ENCODE measurements at regions not wholly inside any gene's neighbourhood (a gene's known extent, or its start where the extent isn't known, plus 50 kb on each side); places are given as distances from the start of the nearest gene placed in this dataset.
"Not testable (repeated sequence)": the region's sequence is repeated elsewhere in the genome, so short reads cannot be mapped to it uniquely, and the experiment has no call there.

- Histone ChIP-seq H3K4me1 (ENCODE audit: low read depth) (no peaks in the 10 kb centered on the region), H3K4me3 (no peak overlapping the region), H3K27ac (no peak overlapping the region), H3K27me3 (no peaks in the 10 kb centered on the region), H3K36me3 (no peaks in the 10 kb centered on the region), H3K9me3 (ENCODE audit: low read depth) (no peaks in the 10 kb centered on the region)
- no peak for TF ChIP-seq CTCF (IDR thresholded peaks at IDR 0.05; ENCODE audit: low read depth, low read length)
- no peak for DNase-seq (ENCODE audit: low read depth in 1 of 2, low spot score in 1 of 2)
Observed at GRCh38 chr4:115484479-115484878, 371.1 kb upstream of the NDST4 start.

- no peak for TF ChIP-seq CTCF (IDR thresholded peaks at IDR 0.05; ENCODE audit: low read depth, low read length)
- Histone ChIP-seq H3K4me3 (no peak overlapping the region), H3K9me3 (ENCODE audit: low read depth) (no peaks in the 10 kb centered on the region), H3K27ac (no peak overlapping the region), H3K4me1 (ENCODE audit: low read depth) (no peaks in the 10 kb centered on the region), H3K27me3 (no peaks in the 10 kb centered on the region), H3K36me3 (no peaks in the 10 kb centered on the region)
- no peak for DNase-seq (ENCODE audit: low read depth in 1 of 2, low spot score in 1 of 2)
Observed at GRCh38 chr4:115470763-115471162, 357.3 kb upstream of the NDST4 start.

DNA sequence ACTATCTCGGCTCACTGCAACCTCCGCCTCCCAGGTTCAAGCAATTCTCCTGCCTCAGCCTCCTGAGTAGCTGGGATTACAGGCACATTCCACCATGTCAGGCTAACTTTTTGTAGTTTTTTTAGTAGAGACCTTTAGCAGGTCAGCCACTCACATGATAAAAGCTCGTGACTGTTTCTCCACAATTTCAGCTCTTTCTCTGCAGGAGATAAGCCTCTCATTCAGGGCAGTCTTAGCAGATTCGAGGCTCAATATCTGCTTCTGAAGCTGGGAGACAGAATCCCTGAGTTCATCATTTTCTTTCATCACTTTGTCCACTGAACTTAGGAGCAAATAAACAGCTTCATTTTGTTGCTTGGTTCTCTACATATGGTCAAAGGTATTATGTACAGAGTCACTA lies 345.9 kb upstream of the NDST4 start:
- H3K27me3 ChIP-seq; H3K9me3 ChIP-seq (ENCODE audit: low read depth); H3K4me3 ChIP-seq; H3K27ac ChIP-seq; H3K4me1 ChIP-seq (ENCODE audit: low read depth); H3K36me3 ChIP-seq; DNase-seq (ENCODE audit: low read depth in 1 of 2, low spot score in 1 of 2): not testable (repeated sequence)

DNA sequence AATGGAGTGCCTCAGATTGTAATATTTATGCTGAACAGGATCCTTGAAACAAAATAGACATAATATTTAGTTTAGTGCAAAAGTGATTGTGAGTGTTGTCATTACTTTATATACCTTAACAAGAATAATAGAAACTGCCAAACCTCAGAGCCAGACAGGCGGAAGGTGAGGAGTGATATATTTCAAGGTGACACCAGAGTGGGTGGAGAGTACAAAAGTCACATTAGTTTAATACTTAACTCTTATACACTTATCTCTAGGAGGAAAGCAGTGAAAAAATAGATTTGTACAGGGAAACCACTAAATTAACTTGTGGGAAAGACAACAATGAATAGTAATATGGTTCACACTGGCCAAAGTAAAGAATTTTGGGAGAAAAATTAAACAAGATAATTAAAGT lies 342.8 kb upstream of the NDST4 start:
- Histone ChIP-seq H3K27me3 (no peaks in the 10 kb centered on the region), H3K4me3 (no peak overlapping the region), H3K36me3 (no peaks in the 10 kb centered on the region), H3K27ac (no peak overlapping the region), H3K4me1 (ENCODE audit: low read depth) (no peaks in the 10 kb centered on the region), H3K9me3 (ENCODE audit: low read depth) (no peaks in the 10 kb centered on the region)
- no peak for DNase-seq (ENCODE audit: low read depth in 1 of 2, low spot score in 1 of 2)
- no peak for TF ChIP-seq CTCF (IDR thresholded peaks at IDR 0.05; ENCODE audit: low read depth, low read length)

GRCh38 chr4:115454228-115454627 lies 340.8 kb upstream of the NDST4 start:
- Histone ChIP-seq H3K27ac (no peak overlapping the region), H3K36me3 (no peaks in the 10 kb centered on the region), H3K27me3 (no peaks in the 10 kb centered on the region), H3K9me3 (ENCODE audit: low read depth) (no peaks in the 10 kb centered on the region), H3K4me3 (no peak overlapping the region), H3K4me1 (ENCODE audit: low read depth) (no peaks in the 10 kb centered on the region)
- no peak for DNase-seq (ENCODE audit: low read depth in 1 of 2, low spot score in 1 of 2)
- no peak for TF ChIP-seq CTCF (IDR thresholded peaks at IDR 0.05; ENCODE audit: low read depth, low read length)

DNA sequence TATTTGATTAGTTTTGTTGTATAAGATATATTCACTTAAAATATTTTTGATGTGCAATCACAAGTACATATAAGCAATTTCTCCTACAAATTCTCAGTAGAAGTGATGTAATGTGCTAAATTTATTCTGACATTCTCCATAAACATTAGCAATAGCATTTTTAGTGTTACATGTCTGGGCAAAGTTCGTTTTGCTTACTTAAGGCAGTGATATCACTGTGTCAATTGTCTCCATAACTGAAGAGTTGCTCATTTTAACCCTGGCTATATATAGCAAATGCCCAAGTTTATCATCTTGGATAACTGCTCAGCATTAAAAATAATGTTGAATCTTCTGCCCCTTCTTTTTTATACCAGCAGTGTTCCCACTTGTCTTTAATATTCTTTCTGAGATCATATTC lies 340.0 kb upstream of the NDST4 start:
- H3K4me3 ChIP-seq, result no peak overlapping the region
- H3K4me1 ChIP-seq (ENCODE audit: low read depth), result no peaks in the 10 kb centered on the region
- no peaks in the 10 kb centered on the region for H3K27me3 ChIP-seq
- H3K9me3 ChIP-seq (ENCODE audit: low read depth), result no peaks in the 10 kb centered on the region
- H3K27ac ChIP-seq, result no peak overlapping the region
- no peak for TF ChIP-seq CTCF (IDR thresholded peaks at IDR 0.05; ENCODE audit: low read depth, low read length)
- no peaks in the 10 kb centered on the region for H3K36me3 ChIP-seq
- no peak for DNase-seq (ENCODE audit: low read depth in 1 of 2, low spot score in 1 of 2)

DNA sequence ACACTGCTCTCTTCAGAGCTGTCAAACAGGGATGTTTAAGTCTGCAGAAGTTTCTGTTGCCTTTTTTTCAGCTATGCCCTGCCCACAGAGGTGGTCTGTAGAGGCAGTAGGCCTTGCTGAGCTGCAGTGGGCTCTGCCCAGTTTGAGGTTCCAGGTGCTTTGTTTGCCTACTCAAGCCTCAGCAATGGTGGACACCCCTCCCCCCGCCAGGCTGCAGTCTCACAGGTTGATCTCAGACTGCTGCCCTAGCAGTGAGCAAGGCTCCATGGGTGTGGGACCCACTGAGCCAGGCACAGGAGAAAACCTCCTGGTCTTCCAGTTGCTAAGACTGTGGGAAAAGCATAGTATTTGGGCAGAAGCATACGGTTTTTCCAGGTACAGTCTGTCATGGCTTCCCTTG lies 338.8 kb upstream of the NDST4 start:
- H3K36me3 ChIP-seq; H3K4me3 ChIP-seq; DNase-seq (ENCODE audit: low read depth in 1 of 2, low spot score in 1 of 2); H3K27ac ChIP-seq; H3K27me3 ChIP-seq; H3K4me1 ChIP-seq (ENCODE audit: low read depth); H3K9me3 ChIP-seq (ENCODE audit: low read depth): not testable (repeated sequence)
